GM21515 (cell line): ENCODE measurements at regions not wholly inside any gene's neighbourhood (a gene's known extent, or its start where the extent isn't known, plus 50 kb on each side); places are given as distances from the start of the nearest gene placed in this dataset.

Experiments
- ATAC-seq: cut with Tn5 transposase; IDR thresholded peaks from one replicate; pipeline ENCODE4 v1.9.1; 2021; ENCODE audit not compliant: unreplicated experiment

DNA sequence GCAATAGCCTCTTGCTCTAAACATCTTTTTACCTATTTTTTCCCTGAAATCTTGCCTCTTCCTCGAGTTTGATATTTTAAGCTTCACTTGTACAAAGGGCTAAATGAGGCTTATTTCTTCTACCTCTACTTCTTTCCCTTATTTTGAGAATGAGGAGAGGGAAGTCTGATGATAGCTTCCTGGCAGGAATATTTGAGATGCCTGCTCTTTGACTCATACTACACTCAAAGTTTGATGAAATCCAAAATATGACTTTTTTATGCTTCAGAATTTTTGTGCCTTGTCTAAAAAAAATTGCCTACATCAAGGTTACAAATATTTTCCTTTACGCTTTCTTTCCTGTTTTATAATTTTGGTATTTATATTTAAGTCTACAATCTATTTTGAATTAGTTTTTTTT is 624.4 kb upstream of the PLXNA2 start:
- ATAC-seq, result no peak

DNA sequence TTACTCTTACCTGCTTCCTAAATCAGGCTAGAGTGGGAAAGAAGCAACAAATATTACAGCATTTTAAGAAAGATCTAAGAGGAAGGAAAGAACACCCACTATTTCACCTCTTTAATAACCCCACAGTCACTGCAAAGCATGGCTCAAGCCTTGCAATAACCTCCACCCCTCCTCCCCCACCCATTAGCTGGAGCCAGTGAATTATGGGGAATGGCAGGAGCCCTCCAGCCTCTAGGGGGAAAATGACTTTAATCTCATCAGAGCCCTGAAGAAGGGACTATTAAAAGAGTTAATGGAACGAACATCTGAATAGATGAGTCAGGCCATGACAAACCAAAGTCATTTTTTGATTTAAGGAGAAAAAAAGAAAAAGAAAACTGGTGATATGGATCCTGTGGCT is 630.7 kb upstream of the PLXNA2 start:
- ATAC-seq, result no peak

DNA sequence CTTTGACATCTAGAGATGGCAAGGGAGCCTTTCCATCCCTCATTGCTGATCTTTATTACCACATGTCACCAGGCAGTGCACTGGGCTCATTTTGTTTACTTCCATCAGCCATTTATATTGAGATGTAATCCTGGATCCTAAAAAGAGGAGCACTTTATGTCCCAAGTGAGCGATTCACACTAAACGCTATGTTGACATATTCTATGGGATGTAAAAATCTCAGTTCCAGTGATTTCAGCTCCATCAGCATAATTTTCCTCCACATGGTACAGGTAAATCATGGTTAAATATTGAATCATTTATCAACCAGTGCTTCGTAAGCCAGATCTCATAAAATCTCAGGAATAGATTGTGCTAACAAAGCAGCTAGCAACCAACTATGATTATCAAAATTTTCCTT is 634.8 kb upstream of the PLXNA2 start:
- ATAC-seq, result no peak

DNA sequence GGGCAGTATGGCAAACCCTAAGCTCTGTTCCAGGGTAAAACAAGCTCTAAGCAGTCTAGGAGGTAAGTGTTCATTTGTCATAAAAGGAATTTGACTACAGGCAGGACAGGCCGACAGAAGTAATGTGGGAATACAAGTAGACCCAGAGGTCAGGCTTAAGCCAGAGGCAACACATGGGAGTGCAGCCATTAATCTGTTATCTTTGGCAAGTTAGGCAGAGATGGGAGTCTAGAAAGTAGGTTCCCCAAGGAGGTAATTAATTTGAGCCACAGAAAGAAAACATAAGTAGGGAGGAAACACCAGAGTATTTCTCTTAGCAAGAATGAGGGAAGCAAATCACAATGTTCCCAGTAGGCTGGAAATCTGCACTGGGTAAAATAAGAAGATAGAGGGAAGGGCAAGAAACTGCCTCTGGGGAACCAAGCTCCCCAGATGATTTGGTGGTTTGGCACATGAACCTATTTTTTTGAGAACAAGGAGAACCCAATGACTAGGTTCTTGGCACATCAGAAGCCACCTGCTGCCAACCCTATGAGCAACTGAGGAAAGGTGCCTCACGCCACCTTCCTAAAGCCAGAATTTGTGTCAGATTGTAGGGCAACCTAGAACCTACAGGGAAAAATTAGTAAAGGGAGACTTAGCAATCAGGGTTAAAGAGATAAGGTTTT is 636.4 kb upstream of the PLXNA2 start:
- ATAC-seq, result no peak

DNA sequence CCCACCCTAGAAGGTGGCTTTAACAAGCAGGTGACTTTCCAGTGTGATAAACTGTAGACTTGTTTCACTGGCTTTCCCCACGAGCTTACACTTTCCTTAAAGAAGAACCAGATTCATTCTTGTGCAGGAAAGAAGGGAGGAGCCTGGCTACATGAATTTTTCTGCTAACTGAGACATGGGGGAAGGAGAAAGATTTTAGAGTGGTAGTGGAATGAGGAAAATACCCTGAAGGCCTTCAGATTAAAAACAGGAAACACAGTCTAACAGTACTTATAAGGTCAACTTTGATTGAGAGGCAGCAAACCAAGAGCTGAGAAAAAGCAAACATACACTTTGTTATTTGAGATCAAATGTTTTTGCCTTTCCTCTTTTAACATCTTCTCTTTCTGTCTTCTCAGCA is 640.9 kb upstream of the PLXNA2 start:
- no peak for ATAC-seq

DNA sequence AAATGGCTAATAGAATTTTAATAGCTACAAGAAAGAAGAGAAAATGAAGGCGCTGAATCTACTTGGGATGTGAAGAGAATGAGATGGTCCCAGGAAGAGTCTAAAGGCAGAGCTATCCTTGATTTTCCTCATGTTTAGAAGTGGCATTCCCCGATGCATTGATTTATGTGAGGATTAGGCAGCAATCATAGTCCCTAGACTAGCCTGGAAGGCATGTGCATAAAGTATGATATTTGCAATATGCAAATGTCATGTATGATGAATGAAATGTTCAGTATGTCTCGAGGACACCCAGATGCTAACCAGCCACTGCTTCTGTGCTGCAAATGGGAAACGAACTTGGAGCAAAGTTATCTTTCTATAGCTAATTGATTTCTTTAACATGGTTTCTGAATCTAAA is 641.5 kb upstream of the PLXNA2 start:
- ATAC-seq, result no peak

DNA sequence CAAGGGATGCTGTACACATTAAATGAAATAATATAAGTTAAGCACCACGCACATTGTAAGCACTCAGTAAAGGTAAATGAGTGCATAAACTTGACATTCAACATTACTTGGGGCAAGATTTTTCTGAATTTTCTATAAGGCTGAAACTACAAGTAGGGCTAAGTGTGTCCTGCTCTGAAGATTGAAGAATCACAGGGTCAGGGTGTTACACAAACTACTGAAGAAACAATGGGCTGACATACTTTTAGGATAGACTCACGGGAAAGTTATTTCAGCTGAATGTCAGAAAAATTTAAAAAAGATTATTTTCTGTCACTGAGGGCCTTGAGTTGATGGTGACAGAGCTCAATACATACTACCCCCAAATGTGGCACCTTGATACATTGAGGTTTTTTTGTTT is 644.2 kb upstream of the PLXNA2 start:
- no peak for ATAC-seq

DNA sequence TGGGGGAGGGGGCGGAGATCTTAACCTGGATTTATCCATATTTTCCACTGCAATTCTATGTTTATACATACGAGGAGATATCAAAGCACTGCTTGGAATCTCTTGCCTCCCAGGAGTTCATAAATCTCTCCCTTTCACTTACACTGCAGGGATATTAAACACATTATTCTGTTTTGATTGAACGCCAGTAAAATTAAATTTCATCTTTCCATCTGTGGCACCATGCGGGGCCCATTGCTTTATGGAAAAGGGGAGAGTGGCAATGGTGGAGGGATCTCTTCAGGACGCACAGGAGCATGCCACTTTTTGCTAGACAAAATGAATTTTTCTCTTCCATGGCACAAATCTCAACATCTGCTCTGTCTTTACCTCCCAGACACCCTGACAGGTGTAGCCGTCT is 648.0 kb upstream of the PLXNA2 start:
- no peak for ATAC-seq

DNA sequence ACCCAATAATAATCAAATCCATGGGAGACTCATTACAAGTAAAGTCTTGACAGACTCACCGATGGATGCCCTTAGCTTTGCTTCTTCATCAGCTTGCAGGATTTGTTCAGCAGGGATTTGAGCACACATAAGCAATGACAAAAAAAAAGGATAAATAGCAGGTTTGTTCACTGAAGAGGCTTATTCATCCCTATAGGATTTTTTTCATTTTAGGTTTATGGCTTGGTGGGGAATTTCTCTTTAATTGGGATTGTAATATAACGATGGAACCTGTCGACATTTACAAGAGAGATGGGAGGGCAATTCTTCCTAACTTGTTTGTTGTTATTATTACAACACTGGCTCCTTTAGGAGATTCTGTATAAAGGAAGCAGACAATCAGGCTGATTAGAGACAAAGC is 649.1 kb upstream of the PLXNA2 start:
- ATAC-seq, result no peak

DNA sequence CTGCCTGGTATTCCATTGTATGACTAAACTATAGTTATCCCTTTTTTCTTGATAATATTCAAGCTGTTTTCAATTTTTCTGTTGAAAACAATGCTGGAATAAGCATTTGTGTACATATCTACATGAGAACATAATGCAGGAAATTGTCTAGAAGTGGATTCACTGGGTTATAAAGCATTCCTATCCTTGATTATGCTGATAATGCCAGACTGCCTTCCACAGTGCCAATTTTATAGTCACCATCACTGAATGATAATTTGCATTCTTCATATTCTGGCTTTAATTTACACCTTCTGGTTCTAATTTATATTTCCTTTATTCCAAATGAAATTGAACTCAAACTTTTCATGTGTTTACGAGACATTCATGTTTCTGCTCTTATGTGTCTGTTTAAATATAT is 651.0 kb upstream of the PLXNA2 start:
- ATAC-seq, result no peak

DNA sequence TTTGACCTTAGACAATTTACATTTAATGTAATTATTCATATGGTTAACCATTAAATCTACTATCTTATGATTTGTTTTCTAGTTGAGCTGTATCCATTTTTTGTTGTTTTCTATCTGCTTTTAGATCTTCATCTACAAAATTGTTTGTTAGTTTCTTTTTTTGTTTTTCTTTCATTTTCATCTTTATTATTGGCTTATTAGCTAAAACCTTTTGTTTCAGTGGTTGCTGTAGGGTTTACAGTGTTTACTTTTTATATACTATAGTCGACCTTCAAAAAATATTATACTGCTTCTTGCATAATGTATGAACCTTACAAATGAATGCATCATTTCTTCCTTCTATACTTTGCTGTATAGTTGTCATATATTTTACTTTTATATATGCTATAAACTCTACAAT is 651.6 kb upstream of the PLXNA2 start:
- no peak for ATAC-seq

DNA sequence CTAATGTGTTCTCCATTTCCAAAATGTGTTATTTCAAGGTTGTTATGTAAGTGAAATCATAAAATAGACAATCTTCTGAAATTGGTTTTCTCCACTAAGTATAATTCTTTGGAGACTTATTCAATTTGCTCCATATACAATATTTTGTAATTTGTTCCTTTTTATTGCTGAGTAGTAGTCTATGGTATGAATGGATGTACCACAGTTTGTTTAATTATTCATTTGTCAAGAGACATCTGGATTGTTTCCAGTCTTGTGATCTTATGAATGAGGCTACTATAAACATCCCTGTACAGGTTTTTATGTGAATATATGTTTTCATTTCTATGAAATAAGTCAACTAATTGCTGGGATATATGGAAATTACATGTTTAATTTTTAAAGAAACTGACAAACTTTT is 652.6 kb upstream of the PLXNA2 start:
- no peak for ATAC-seq

DNA sequence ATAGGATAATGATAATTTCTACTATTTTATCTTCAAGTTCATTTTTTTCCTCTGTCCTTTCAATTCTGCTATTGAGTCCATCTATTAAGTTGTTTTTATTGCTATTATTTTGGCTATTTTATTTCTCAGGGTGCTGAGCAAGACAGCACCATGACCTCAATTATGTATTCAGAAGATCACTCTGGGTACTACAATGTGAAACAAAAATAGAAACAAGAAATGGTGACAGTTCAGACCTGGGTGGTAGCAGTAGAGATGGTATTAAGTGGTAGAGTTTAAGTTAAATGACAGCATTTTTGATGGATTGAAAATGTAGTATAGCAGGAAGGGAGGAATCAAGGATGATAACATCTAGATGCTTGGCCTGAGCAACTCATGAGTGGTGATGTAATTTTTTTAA is 655.3 kb upstream of the PLXNA2 start:
- no peak for ATAC-seq

DNA sequence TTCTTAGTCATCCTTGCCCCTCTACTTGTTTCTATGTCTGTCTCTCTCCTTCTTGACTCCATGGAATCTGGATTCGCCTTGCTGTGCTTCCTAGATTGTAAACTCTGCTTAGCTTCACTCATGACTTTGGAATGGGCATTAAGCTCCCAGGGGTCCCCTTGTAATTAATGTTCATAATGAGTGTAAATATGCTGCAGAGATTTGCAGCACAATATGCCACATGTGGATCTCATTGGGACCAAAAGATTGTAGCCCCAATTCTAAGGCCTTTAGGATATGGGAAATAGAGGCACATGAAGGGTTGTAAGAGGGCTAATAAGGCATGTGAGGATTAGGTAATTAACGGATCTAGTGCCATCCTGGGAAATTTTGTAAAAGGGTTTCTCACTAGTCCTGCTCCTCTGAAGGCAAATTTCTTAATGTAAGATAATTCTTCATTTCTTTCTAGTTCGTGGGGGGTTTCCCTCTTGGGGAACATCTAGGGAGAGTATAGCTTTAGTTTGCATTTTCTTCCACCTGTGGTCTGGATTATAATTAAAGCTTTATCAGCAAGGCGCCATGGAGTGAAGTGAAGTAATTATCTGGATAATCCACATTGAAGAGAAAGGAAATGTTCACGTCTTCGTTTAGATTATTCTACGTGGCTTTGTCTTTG is 659.2 kb upstream of the PLXNA2 start:
- ATAC-seq, result no peak

DNA sequence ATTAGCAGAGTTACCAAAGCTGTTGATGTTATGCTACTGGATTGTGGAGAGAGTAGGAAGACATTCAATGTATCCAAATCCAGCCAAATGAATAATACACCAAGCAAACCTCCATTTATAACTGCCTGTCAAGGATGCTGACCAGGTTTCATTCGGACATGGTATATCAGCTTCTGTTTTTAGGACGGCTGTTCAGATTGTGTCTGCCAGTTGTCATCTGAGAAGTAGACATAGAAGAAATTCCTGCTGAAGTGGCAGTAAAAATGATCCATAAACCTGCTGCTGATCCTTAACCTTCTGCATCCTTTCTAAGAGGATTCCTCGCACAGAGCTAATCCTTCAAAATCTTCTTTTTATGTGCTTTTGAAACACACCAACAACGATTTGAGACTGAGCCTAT is 663.6 kb upstream of the PLXNA2 start:
- no peak for ATAC-seq

DNA sequence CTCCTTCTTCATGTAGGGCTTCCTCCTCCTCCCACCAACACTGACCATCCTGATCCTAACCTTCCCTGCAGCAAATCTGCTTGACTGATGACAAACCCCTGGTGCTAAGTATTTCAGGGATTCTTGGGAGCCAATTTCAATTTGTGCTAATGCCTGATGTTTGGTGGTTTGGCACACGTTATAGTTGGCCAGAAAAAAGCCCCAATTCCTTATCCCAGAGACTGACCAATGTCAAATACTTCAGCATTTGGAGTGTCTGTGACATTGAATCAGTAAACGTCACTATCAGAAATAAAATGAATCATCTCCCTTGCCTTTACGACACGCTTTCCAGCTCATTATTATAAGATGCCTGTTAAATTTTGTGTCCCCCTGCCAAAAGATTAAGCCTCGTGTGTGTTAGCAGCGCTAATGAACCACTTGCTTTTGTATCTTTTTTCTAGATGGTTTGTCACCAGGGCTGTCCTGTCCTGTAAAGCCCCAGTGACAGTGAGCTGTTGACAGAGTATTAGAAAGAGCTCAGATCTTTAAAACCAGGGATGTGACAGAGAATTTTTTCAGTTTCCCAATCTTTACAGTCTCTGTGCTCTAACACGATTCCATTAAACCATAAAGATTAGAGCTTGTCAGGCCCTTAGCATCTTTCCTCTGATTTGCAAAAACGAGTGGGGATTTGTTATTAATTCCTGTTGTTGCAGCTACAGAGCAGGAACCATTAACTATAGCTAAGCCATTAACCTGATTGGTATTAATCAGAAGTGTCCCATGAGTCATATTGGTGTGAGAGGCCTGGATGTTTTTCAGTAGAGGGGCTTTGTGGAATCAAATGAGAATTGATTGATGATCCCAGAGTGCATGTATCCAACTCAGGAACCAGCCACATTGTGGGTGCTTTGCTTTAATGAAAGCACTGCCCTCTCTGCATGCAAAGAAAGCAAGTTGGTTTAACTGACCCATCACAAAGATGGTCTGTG is 665.1 kb upstream of the PLXNA2 start:
- no peak for ATAC-seq

DNA sequence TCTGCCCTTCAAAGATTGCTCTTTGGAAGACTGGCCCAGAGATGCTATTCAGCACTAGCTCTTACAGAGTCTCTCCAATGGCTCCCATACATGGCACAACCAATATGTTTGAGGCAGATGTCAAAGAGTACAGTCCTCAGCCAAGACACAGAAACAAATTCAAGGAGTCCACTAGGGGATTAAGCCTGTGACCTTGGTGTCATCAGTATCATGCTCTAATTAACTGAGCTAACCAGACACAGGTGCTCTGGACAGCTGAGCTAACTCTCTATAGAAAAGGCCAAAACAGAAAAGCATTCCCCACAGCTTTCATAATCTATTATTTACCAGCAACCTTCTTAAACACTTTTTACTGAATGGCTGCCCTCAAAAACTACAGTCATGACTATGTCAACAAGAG is 666.0 kb upstream of the PLXNA2 start:
- ATAC-seq, result no peak

DNA sequence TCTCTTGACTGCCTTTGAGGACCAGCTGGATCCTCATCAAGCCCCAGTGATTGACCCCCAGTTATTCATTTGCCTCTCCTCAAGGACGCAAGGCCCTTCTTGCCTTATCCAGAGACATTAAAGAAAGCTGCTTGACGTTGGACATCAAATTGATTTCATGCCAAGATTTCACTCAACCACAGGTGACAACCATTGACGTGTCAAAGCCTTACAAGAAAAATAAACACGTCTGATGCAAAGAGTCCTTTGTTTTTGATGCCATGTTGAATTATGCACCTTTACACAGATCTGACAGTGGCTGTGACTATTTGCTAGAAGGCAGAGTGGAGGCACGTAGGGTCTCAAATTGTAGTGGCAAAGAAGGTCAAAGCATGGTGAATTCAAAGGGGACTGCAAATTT is 666.2 kb upstream of the CAMK1G start:
- ATAC-seq, result no peak

DNA sequence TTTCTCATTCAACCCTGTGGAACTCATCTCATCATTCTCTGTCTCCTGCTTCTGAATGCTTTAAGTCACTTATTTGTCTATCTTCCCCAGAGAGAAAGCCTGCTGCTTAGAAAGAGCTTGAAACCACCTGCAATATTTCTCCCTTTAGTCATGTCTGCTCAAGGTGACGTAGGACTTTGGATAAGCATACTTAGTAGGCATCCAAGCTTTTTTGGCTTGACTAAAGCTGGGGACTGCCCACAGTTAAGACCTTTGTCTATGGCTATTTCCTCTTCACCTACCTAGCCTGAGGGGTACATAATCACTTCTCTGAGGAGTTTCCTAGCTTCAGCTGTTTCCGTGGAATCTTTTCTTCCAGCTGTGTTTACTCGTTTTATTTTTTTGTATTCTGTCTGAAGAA is 665.8 kb upstream of the CAMK1G start:
- ATAC-seq, result no peak

DNA sequence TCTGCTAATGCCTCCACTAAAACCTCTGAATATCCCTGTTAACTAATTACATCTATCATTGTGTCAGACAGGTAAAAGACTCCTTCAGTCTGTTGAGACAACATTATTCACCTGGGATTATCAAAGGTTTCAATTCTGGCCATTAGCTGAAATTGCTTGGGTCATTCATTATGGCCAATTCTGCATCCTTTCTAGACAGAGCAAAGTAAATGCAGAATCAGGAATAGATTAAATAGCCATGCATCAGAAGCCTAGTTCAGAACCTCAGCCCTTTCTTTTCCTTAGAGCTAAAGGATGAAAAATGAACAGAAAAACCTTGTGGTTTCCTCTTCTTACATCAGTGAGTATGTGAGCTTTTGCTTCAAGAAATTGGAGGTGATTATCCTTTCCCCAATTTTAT is 665.4 kb upstream of the CAMK1G start:
- ATAC-seq, result no peak

DNA sequence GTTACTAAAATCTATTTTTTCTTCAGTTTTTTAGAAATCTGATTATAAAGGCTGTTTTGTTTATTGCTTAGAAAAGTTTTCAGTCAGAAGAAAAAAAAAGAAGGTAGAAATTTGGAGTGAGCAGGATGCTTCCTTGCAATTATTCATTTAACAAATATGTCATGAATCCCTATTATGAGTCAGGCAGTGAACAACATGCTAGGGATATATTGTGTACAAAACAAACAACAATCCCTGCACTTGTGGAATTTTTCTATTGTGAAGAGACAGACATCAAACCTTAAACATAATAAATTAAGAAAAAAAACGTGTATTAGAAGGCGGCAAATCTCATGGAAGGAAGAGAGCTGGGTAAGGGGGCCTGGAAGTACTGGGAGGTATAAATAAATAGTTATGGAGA is 664.1 kb upstream of the CAMK1G start:
- no peak for ATAC-seq

DNA sequence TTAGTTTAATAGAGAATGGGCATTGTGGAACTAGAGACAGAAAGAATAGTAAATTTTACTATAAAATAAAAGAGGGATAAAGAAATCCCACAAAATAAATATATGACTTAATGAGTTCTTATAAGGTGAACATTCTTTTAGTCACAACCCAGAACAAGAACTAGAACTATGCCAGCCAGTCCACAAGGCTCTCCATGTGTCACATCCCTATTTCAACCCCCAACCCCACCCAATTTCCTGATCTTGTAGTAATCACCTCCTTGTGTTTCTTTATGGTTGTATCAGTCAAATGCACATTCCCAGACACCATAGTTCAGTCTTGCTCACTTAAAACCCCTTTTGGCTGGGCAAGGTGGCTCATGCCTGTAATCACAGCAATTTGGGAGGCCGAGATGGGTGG is 662.3 kb upstream of the CAMK1G start:
- no peak for ATAC-seq
